IMR-90 (cell line): ENCODE measurements at regions not wholly inside any gene's neighbourhood (a gene's known extent, or its start where the extent isn't known, plus 50 kb on each side); places are given as distances from the start of the nearest gene placed in this dataset.

ENCODE experiments used
- ATAC-seq: fragments of 200-7000 bp; cut with Tn5 transposase; 2 replicates; pipeline ENCODE4 v1.9.1; 2020; ENCODE audit warnings: low read depth, mild to moderate bottlenecking, moderate library complexity
- BruUV-seq: library from RNA; stranded (reverse); fragments of 400-500 nt; replicated peaks from 2 replicates; lab custom pipeline; 2021; lab: Mats Ljungman, UMichigan
- CTCF ChIA-PET: fragments of 300-600 bp; formaldehyde crosslinking; extraction: SDS; loops from one replicate; lab custom pipeline; 2021; ENCODE audit warnings: antibody characterized with exemption; lab: Yijun Ruan, JAX
- POLR2A ChIA-PET: fragments of 300-600 bp; sonication (Branson Sonifier 250); formaldehyde crosslinking; loops from one replicate; lab custom pipeline; 2022; ENCODE audit warnings: antibody characterized with exemption; ENCODE audit not compliant: unreplicated experiment; lab: Charles Lee
- DNase-seq: peaks from one replicate; pipeline ENCODE4 v3.0.0; 2013
- H2AFZ ChIP-seq: replicated peaks from 2 replicates; pipeline ENCODE3; 2013; ENCODE audit warnings: low read length, mild to moderate bottlenecking; ENCODE audit not compliant: poor library complexity
- H2AK5ac ChIP-seq: 2 replicates; pipeline ENCODE4 v1.6.1; 2013; ENCODE audit warnings: low read depth, low read length, inconsistent platforms
- H2AK9ac ChIP-seq: replicated peaks from 2 replicates; pipeline ENCODE3; 2013; ENCODE audit warnings: mild to moderate bottlenecking, low read depth, low read length, moderate library complexity; ENCODE audit not compliant: poor library complexity
- H2BK120ac ChIP-seq: 2 replicates; pipeline ENCODE4 v1.6.1; 2013; ENCODE audit warnings: low read depth, low read length, inconsistent platforms
- H2BK15ac ChIP-seq: 3 replicates; pipeline ENCODE4 v1.6.1; 2013; ENCODE audit warnings: low read depth, low read length, inconsistent platforms
- H2BK20ac ChIP-seq: 2 replicates; pipeline ENCODE4 v1.6.1; 2013; ENCODE audit warnings: low read depth, mild to moderate bottlenecking, inconsistent platforms, low read length, moderate library complexity
- H2BK5ac ChIP-seq: 2 replicates; pipeline ENCODE4 v1.6.1; 2013; ENCODE audit warnings: mild to moderate bottlenecking, low read depth, low read length, inconsistent platforms; ENCODE audit not compliant: poor library complexity, severe bottlenecking
- H3K14ac ChIP-seq: replicated peaks from 2 replicates; pipeline ENCODE4 v1.6.1; 2013; ENCODE audit warnings: low read depth, low read length, inconsistent platforms
- H3K18ac ChIP-seq: 2 replicates; pipeline ENCODE4 v1.6.1; 2013; ENCODE audit warnings: low read depth, low read length, control low read depth
- H3K23ac ChIP-seq: 2 replicates; pipeline ENCODE4 v1.6.1; 2013; ENCODE audit warnings: low read depth, low read length, inconsistent platforms
- H3K27ac ChIP-seq: 2 replicates; pipeline ENCODE4 v1.5.1; 2013; ENCODE audit warnings: mild to moderate bottlenecking, control low read depth, low read length; ENCODE audit not compliant: insufficient read depth
- H3K27me3 ChIP-seq: 2 replicates; pipeline ENCODE4 v1.6.1; 2013; ENCODE audit warnings: low read length; ENCODE audit not compliant: control insufficient read depth, insufficient read depth
- H3K36me3 ChIP-seq: 2 replicates; pipeline ENCODE4 v1.6.1; 2013; ENCODE audit warnings: low read length, mixed read lengths; ENCODE audit not compliant: control insufficient read depth, insufficient read depth
- H3K4ac ChIP-seq: 2 replicates; pipeline ENCODE4 v1.6.1; 2013; ENCODE audit warnings: low read depth, low read length, inconsistent platforms
- H3K4me1 ChIP-seq: 2 replicates; pipeline ENCODE4 v1.6.1; 2013; ENCODE audit warnings: low read length, mixed read lengths; ENCODE audit not compliant: control insufficient read depth, insufficient read depth
- H3K4me2 ChIP-seq: 2 replicates; pipeline ENCODE4 v1.6.1; 2013; ENCODE audit warnings: low read depth, mild to moderate bottlenecking, control low read depth, low read length, moderate library complexity
- H3K4me3 ChIP-seq: 2 replicates; pipeline ENCODE4 v1.5.1; 2013; ENCODE audit warnings: low read depth, mild to moderate bottlenecking, control low read depth, low read length, moderate library complexity; ENCODE audit not compliant: insufficient read depth
- H3K56ac ChIP-seq: 2 replicates; pipeline ENCODE4 v1.6.1; 2013; ENCODE audit warnings: low read length, inconsistent platforms; ENCODE audit not compliant: insufficient read depth; ENCODE audit errors: extremely low read depth
- H3K79me1 ChIP-seq, 2 experiments: 2 replicates each; pipeline ENCODE4 v1.6.1; 2013; ENCODE audit warnings: low read length in 2 of 2, inconsistent platforms in 1 of 2, low read depth in 1 of 2
- H3K9ac ChIP-seq: 2 replicates; pipeline ENCODE4 v1.6.1; 2013; ENCODE audit warnings: low read depth, low read length, control low read depth
- H3K9me1 ChIP-seq: 2 replicates; pipeline ENCODE4 v1.6.1; 2013; ENCODE audit warnings: low read length, inconsistent platforms; ENCODE audit not compliant: insufficient read depth
- H3K9me3 ChIP-seq: 2 replicates; pipeline ENCODE4 v1.6.1; 2013; ENCODE audit warnings: low read length; ENCODE audit not compliant: control insufficient read depth, insufficient read depth
- H4K20me1 ChIP-seq: 2 replicates; pipeline ENCODE4 v1.6.1; 2013; ENCODE audit warnings: low read length, inconsistent platforms; ENCODE audit not compliant: insufficient read depth
- H4K5ac ChIP-seq: 2 replicates; pipeline ENCODE4 v1.6.1; 2013; ENCODE audit warnings: mild to moderate bottlenecking, low read depth, low read length, control low read depth
- H4K8ac ChIP-seq, 2 experiments: 2 replicates each; pipeline ENCODE4 v1.6.1; 2013; ENCODE audit warnings: low read depth in 2 of 2, low read length in 2 of 2, control low read depth in 1 of 2, inconsistent platforms in 1 of 2
- H4K91ac ChIP-seq: 2 replicates; pipeline ENCODE4 v1.6.1; 2013; ENCODE audit warnings: low read depth, low read length, inconsistent platforms; ENCODE audit not compliant: insufficient read depth
- CEBPB ChIP-seq: IDR thresholded peaks from 2 replicates; pipeline ENCODE4 v1.6.1; 2012; ENCODE audit warnings: low read depth, low read length, improper control_type of control experiment
- MXI1 ChIP-seq: IDR thresholded peaks from 2 replicates; pipeline ENCODE4 v1.6.1; 2012; ENCODE audit warnings: low read depth, mild to moderate bottlenecking, low read length, moderate library complexity, borderline replicate concordance
- NFE2L2 ChIP-seq: fragments of 150-350 bp; IDR thresholded peaks from 2 replicates; pipeline ENCODE4 v1.6.1; 2016; ENCODE audit warnings: low read depth, mild to moderate bottlenecking, low read length
- RAD21 ChIP-seq: IDR thresholded peaks from 2 replicates; pipeline ENCODE4 v1.6.1; 2012; ENCODE audit warnings: low read length, improper control_type of control experiment
- WGBS, 2 experiments: methylation state at CpG; one replicate each; pipeline versions ENCODE4 v1.1.5 to v1.1.7; 2013; ENCODE audit warnings: missing lambda C conversion rate in 2 of 2; ENCODE audit not compliant: insufficient read length in 1 of 2; ENCODE audit errors: extremely low coverage in 2 of 2; 5-methylcytosine and 5-hydroxymethylcytosine counted together
- dilution Hi-C: fragments of 300-500 bp; cut with HindIII; formaldehyde crosslinking; loops from one replicate; pipeline ENCODE4 v1.14.3; 2018; ENCODE audit warnings: low sequenced_read_pairs; ENCODE audit not compliant: unreplicated experiment
- in situ Hi-C: fragments of 300-500 bp; cut with MboI; formaldehyde crosslinking; loops from 3 replicates; pipeline ENCODE4 v1.14.3; 2019; ENCODE audit warnings: low sequenced_read_pairs, inconsistent platforms, mixed read lengths
- intact Hi-C: fragments of 100-400 bp; cut with micrococcal nuclease; formaldehyde crosslinking; loops from 2 replicates; pipeline ENCODE4 v1.10.0; 2022

GRCh38 chr10:120999868-121000267, 148.7 kb downstream of the WDR11 start:
- CTCF ChIA-PET: no interaction called here

More at GRCh38 chr10:120999868-121000267, 148.7 kb downstream of the WDR11 start:
- no peak for TF ChIP-seq NFE2L2
- TF ChIP-seq MXI1: no peak
- no peak for TF ChIP-seq RAD21
- no peak for TF ChIP-seq CEBPB
- no peak overlapping the region for H3K18ac ChIP-seq
- no peak overlapping the region for H3K14ac ChIP-seq
- H2BK15ac ChIP-seq: no peak overlapping the region
- no peak overlapping the region for H2AK9ac ChIP-seq
- no peak overlapping the region for H4K91ac ChIP-seq
- BruUV-seq: no TSS peak
- no peak overlapping the region for H3K4me3 ChIP-seq
- no peak overlapping the region for H2AFZ ChIP-seq
- H3K9ac ChIP-seq: no peak overlapping the region
- no peaks in the 10 kb centered on the region for H3K9me1 ChIP-seq
- H2BK120ac ChIP-seq: no peak overlapping the region
- no peak overlapping the region for H3K4ac ChIP-seq
- no peaks in the 10 kb centered on the region for H4K20me1 ChIP-seq
- H3K36me3 ChIP-seq: no peaks in the 10 kb centered on the region
- no peak for DNase-seq
- POLR2A ChIA-PET: no interaction called here
- in situ Hi-C loops (no loop called here), dilution Hi-C loops (no loop called here), intact Hi-C loops (no loop called here)
- no peak for ATAC-seq
- H2AK5ac ChIP-seq: no peak overlapping the region
- no peak overlapping the region for H3K23ac ChIP-seq
- no peak overlapping the region for H4K5ac ChIP-seq
- H3K27me3 ChIP-seq: no peaks in the 10 kb centered on the region
- H3K56ac ChIP-seq: no peak overlapping the region
- 67% methylated on average over 2 of the region's 6 CpGs; no CpG with 5 or more reads in 1 of the 2 experiments for WGBS, 2 experiments
- H4K8ac ChIP-seq: no peak overlapping the region
- H3K27ac ChIP-seq: no peak overlapping the region
- no peaks in the 10 kb centered on the region for H3K79me1 ChIP-seq
- no peak overlapping the region for H2BK5ac ChIP-seq
- no peaks in the 10 kb centered on the region for H3K4me1 ChIP-seq
- H2BK20ac ChIP-seq: no peak overlapping the region
- no peak overlapping the region for H3K4me2 ChIP-seq
- H3K9me3 ChIP-seq: peaks cover 48% of the 10 kb centered on the region
